Muscle layer of colon (tissue), 2 donors: ENCODE measurements at regions not wholly inside any gene's neighbourhood (a gene's known extent, or its start where the extent isn't known, plus 50 kb on each side); places are given as distances from the start of the nearest gene placed in this dataset.

Source experiments
- H3K27ac ChIP-seq: one replicate; pipeline ENCODE4 v1.7.0; 2013; ENCODE audit warnings: low read depth, mild to moderate bottlenecking, low read length, moderate library complexity
- H3K27me3 ChIP-seq, 2 donors: one replicate each; pipeline ENCODE4 v1.7.0; 2013; ENCODE audit warnings: low read length in 2 of 2, mild to moderate bottlenecking in 2 of 2; ENCODE audit not compliant: insufficient read depth in 2 of 2, control insufficient read depth in 1 of 2
- H3K36me3 ChIP-seq: one replicate; pipeline ENCODE4 v1.7.0; 2013; ENCODE audit warnings: mild to moderate bottlenecking, low read length; ENCODE audit not compliant: insufficient read depth
- H3K4me1 ChIP-seq: one replicate; pipeline ENCODE4 v1.7.0; 2013; ENCODE audit warnings: mild to moderate bottlenecking, low read length; ENCODE audit not compliant: insufficient read depth
- H3K4me3 ChIP-seq, 2 donors: one replicate each; pipeline ENCODE4 v1.7.0; 2013; ENCODE audit warnings: low read length in 2 of 2, low read depth in 1 of 2, mild to moderate bottlenecking in 1 of 2, moderate library complexity in 1 of 2
- H3K9ac ChIP-seq: one replicate; pipeline ENCODE4 v1.7.0; 2013; ENCODE audit warnings: low read length
- H3K9me3 ChIP-seq: one replicate; pipeline ENCODE4 v1.7.0; 2013; ENCODE audit warnings: mild to moderate bottlenecking, low read length
- donor health status: abdominal sarcoma.
- donor health status: Adenocarcinoma of cecum.

DNA sequence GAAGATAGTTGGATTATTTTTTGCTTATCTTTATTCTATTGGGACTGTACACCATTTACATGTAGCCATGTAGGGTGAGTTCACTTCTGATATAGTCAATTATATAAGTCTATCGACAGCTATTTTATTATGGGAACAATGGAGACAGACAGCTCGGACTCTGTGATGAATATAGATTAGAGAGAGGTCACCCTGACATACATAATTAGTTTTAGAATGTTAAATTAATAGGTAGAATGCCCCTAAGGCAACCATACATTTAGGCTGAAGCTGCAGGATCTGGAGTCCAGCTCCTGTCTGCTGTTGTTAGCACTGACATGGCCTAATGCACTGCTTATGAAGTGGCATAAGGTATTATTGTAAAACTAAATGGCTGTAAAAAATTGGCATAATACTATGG lies 700.8 kb downstream of the MAT2B start:
- no peaks in the 10 kb centered on the region for H3K36me3 ChIP-seq
- no peaks in the 10 kb centered on the region for H3K4me1 ChIP-seq
- H3K9me3 ChIP-seq: no peaks in the 10 kb centered on the region
- no peak overlapping the region for H3K4me3 ChIP-seq
- H3K27me3 ChIP-seq: no peaks in the 10 kb centered on the region
- no peak overlapping the region for H3K9ac ChIP-seq
- H3K27ac ChIP-seq: no peak overlapping the region

DNA sequence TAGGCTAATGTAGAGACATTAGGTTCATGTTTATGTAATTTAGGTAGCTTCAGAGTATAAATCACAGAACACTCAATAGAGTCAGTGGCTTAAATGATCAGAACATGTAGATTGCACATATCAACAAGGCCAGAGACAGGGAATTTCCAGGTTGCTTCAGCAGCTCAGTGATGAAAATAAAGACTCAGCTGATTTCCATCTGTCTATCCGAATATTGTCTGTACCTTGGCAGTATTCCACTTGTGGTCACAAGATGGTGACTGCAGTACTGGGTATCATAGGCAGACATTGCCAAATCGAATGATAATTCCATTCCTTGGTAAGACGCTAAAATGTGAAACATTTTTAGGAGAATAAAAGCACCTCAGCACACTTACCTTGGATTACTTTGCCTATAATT lies 702.2 kb downstream of the MAT2B start:
- Histone ChIP-seq H3K27ac (no peak overlapping the region), H3K27me3 (no peaks in the 10 kb centered on the region), H3K4me1 (no peaks in the 10 kb centered on the region), H3K36me3 (no peaks in the 10 kb centered on the region), H3K9ac (no peak overlapping the region), H3K9me3 (no peaks in the 10 kb centered on the region), H3K4me3 (no peak overlapping the region)

DNA sequence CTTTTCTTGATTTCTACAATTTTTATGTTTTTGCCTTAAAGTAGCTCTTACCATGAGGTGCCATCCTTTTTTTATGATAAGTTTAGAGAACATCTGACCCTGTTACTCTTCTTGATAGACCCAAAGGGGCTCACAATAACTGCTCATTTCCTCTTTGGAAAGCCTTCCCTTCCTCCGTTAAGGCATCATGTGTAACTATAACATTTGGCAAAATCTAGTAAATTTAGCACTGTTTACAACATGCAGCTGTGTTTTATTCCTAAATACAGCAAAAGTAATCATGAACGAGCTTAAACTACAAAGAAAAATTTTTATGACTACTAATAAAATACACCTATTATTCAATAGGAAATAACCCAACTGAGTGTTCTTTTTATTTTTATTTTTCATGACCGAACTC lies 705.1 kb downstream of the MAT2B start:
- Histone ChIP-seq H3K9ac (no peak overlapping the region), H3K36me3 (no peaks in the 10 kb centered on the region), H3K27me3 (no peaks in the 10 kb centered on the region), H3K4me1 (no peaks in the 10 kb centered on the region), H3K9me3 (no peaks in the 10 kb centered on the region), H3K27ac (no peak overlapping the region), H3K4me3 (no peak overlapping the region)

DNA sequence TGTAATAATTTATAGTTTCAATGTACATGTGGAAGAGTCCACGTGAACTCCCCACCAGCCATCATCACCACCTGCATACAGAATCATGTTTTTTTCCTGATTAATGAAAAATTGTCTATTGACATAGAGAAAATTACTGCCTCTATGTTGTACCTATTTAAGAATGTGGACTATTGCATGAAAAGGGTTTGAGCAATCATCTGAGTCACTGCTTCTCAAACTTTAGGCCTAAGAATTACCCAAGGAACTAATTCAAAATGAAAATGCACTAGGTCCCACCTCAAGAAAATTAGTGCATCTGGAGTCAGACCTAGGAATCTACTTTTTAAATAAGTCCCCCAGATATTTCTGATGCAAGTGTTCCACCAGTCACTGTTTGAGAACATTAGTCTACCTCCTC lies 709.3 kb downstream of the MAT2B start:
- no peaks in the 10 kb centered on the region for H3K9me3 ChIP-seq
- no peaks in the 10 kb centered on the region for H3K27me3 ChIP-seq
- H3K4me1 ChIP-seq: no peaks in the 10 kb centered on the region
- H3K9ac ChIP-seq: no peak overlapping the region
- H3K27ac ChIP-seq: no peak overlapping the region
- H3K36me3 ChIP-seq: no peaks in the 10 kb centered on the region
- H3K4me3 ChIP-seq: no peak overlapping the region

DNA sequence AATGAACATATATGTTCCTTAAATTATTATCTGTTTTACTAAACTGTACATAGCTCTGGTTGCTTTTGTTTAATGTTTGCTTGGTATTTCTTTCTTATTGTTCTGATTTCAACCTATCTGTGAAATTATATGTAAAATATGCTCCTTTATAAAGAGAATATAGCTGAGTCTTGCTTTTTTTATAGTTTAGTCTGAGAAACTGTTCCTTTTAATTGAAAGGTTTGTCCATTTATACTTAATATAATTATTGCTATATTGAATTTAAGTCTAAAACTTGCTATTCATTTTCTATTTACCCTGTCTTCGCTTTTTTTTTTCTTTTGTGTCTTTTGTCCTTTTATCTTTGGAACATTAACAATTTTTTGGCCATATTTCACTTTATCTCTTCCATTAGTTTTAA lies 712.0 kb downstream of the MAT2B start:
- Histone ChIP-seq H3K9ac (no peak overlapping the region), H3K4me1 (no peaks in the 10 kb centered on the region), H3K27ac (no peak overlapping the region), H3K36me3 (no peaks in the 10 kb centered on the region), H3K4me3 (no peak overlapping the region), H3K27me3 (no peaks in the 10 kb centered on the region), H3K9me3 (no peaks in the 10 kb centered on the region)

DNA sequence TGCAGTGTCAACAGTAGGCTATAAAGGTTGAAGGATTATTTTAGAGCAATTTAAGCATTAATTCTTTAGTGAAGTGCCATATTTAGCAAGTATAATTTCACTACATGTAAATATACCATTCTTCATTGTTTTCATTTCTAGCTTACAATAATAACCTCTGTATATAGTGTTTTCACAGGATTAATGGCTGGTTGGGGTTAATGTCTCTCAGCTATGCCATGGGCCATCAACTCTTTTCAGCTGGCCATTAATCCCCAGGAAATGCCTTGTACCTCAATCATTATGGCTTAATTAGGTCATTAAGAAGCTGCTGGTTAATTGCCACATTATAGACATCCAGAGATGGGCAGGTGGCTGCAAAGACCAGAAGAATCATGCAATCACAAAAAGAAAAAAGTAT lies 715.1 kb downstream of the MAT2B start:
- Histone ChIP-seq H3K36me3 (no peaks in the 10 kb centered on the region), H3K27me3 (no peaks in the 10 kb centered on the region), H3K9me3 (no peaks in the 10 kb centered on the region), H3K4me1 (no peaks in the 10 kb centered on the region), H3K9ac (no peak overlapping the region), H3K4me3 (no peak overlapping the region), H3K27ac (no peak overlapping the region)

DNA sequence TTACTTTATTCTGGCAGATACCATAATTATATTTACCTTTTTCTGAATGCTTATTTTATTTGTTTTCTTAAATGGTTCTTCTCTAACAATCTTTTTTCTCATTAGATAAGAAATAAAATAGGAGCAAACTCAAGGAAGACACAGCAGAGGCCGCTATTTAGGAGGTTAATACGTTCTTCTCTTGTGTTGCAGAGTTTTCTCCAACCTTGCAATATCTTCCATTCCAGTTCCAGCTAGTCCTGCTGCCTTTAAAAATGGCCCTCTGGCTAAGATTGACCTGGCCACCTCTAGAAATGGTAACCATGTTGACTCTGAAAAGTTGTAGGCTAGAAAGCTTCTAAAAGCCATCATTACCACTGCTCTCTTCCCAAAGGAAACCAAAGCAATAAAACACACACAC lies 718.8 kb downstream of the MAT2B start:
- Histone ChIP-seq H3K36me3 (no peaks in the 10 kb centered on the region), H3K9ac (no peak overlapping the region), H3K27ac (no peak overlapping the region), H3K4me3 (no peak overlapping the region), H3K4me1 (no peaks in the 10 kb centered on the region), H3K9me3 (no peaks in the 10 kb centered on the region), H3K27me3 (no peaks in the 10 kb centered on the region)

DNA sequence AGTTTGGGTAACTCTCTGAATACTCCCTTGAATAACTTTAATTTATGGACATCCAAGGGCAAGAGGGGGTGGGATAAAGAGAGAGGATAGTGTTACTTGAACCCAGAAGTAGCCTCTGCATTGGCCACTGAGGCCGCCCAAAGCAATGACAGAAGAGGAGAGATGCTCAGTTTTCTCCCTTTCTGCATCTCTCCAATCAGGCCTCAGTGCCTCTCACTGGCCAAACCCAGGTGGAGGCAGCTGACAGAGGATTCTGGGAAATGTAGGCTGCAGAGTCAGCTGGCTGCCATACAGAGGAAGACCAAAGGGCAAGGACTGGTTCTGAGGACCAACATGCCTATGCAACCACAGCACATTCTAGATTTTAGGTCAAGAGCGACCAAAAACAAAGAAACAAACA lies 719.4 kb downstream of the MAT2B start:
- no peaks in the 10 kb centered on the region for H3K36me3 ChIP-seq
- H3K4me1 ChIP-seq: no peaks in the 10 kb centered on the region
- H3K27me3 ChIP-seq: no peaks in the 10 kb centered on the region
- H3K9me3 ChIP-seq: no peaks in the 10 kb centered on the region
- H3K9ac ChIP-seq: no peak overlapping the region
- H3K4me3 ChIP-seq: no peak overlapping the region
- H3K27ac ChIP-seq: no peak overlapping the region

DNA sequence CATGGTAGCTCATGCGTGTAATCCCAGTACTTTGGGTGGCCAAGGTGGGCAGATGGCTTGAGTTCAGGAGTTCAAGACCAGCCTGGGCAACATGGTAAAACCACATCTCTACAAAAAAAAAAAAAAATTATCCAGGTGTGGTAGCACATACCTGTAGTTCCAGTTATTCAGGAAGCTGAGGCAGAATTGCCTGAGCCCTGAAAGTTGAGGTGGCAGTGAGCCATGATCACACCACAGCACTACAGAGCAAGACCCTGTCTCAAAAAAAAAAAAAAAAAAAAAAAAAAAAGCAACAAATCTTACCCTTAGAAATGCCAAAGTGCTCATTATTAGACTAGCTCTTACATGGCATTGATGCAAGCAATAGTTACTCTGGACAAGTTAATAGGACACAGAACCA lies 724.9 kb downstream of the MAT2B start:
- no peaks in the 10 kb centered on the region for H3K27me3 ChIP-seq
- H3K27ac ChIP-seq: no peak overlapping the region
- no peaks in the 10 kb centered on the region for H3K36me3 ChIP-seq
- no peaks in the 10 kb centered on the region for H3K4me1 ChIP-seq
- H3K9ac ChIP-seq: no peak overlapping the region
- H3K4me3 ChIP-seq: no peak overlapping the region
- H3K9me3 ChIP-seq: no peaks in the 10 kb centered on the region

DNA sequence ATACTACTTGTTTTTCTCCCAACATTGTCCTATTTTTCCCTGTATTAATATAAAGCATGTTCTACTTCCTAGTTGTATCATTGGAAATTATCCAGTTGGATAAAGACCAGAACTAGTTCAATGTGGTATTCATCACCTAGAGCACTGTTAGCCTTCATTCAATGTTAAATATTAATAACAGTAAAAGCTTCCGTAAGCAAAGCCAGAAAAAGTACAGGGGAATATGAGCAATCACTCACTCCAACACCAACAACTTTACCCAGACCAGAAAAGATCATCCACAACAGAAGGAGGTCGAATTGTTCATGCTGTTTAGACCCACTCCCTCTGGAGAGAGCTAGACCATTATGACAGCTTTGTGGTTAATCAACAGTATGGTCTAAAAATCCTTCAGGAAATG lies 728.4 kb downstream of the MAT2B start:
- Histone ChIP-seq H3K4me1 (no peaks in the 10 kb centered on the region), H3K27ac (no peak overlapping the region), H3K4me3 (no peak overlapping the region), H3K27me3 (no peaks in the 10 kb centered on the region), H3K9ac (no peak overlapping the region), H3K36me3 (no peaks in the 10 kb centered on the region), H3K9me3 (no peaks in the 10 kb centered on the region)

DNA sequence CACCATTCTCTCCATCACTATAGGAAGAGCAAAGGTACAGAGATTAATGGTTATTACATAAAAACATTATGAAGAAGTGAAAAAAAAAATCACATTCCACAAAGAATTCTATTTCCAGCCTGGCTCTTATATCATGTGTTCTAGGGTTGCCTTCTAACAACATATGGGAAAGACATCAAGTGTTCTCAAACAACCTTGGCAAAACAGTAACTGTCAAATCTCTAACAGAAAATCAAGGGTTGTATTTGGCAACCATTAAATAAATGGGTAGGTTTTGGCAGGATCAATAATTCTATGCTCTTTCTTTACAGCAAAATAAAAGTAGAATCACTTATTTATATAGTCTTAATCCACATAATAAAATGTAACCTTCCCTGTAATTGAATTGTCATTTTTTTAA lies 728.9 kb downstream of the MAT2B start:
- Histone ChIP-seq H3K27me3 (no peaks in the 10 kb centered on the region), H3K27ac (no peak overlapping the region), H3K4me1 (no peaks in the 10 kb centered on the region), H3K9me3 (no peaks in the 10 kb centered on the region), H3K9ac (no peak overlapping the region), H3K36me3 (no peaks in the 10 kb centered on the region), H3K4me3 (no peak overlapping the region)

DNA sequence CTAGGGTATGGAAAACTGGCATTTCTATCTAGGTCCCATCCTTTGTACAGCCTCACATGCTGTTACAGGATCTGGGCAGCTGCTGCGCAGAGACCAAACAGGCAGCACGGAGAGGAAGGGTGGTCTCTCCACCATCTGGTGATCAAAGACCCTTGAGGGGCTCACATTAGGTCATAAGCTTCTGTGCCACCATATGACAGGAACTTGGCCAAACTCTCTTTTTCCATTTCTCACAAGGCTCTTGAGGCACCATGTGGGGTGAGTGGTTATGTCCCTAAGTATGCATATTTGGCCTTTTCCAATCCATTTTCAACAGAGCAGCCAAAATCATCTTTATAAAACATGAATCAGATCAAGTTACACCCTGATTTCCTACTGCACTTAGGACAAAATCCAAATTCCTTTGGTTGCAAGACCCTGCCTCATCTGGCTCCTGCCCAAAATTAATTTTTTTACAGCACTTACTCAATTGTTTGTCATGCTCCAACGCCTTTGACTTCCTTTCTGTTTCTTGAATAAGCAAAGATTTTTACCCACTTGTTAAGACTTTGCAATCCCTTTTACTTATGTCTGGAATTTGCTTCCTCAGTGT lies 730.0 kb downstream of the MAT2B start:
- Histone ChIP-seq H3K4me1 (no peaks in the 10 kb centered on the region), H3K9ac (no peak overlapping the region), H3K4me3 (no peak overlapping the region), H3K9me3 (no peaks in the 10 kb centered on the region), H3K36me3 (no peaks in the 10 kb centered on the region), H3K27ac (no peak overlapping the region), H3K27me3 (no peaks in the 10 kb centered on the region)
